Spleen (tissue), 11 donors: ENCODE measurements at regions not wholly inside any gene's neighbourhood (a gene's known extent, or its start where the extent isn't known, plus 50 kb on each side); places are given as distances from the start of the nearest gene placed in this dataset.
A peak's percentile ranks its signal among the peaks of the same experiment; 100 is the strongest.

ENCODE experiments used
- DNase-seq: peaks from one replicate; pipeline ENCODE4 v3.0.0-alpha.2; 2020
- H3K27ac ChIP-seq, 8 donors: fragments of 200-600 bp; sonication (generic) in 7 of 8; 1 replicate in 4 of 8; 2 replicates in 4 of 8; pipeline versions ENCODE4 v1.5.0 to v1.8.0; 2016 to 2021; ENCODE audit warnings: inconsistent platforms in 4 of 8, mild to moderate bottlenecking in 4 of 8, moderate library complexity in 1 of 8
- H3K27me3 ChIP-seq, 7 donors: fragments of 200-600 bp; sonication (generic) in 6 of 7; replicated peaks in 1 of 7; 1 replicate in 4 of 7; 2 replicates in 3 of 7; pipeline versions ENCODE4 v1.5.0 to v1.8.0; 2016 to 2021; ENCODE audit warnings: inconsistent platforms in 3 of 7, mild to moderate bottlenecking in 1 of 7
- H3K36me3 ChIP-seq, 6 donors: fragments of 200-600 bp; sonication (generic) in 5 of 6; 1 replicate in 4 of 6; 2 replicates in 2 of 6; pipeline versions ENCODE4 v1.5.0 to v1.8.0; 2016 to 2021; ENCODE audit warnings: inconsistent platforms in 2 of 6
- H3K4me1 ChIP-seq, 6 donors: fragments of 200-600 bp; sonication (generic) in 5 of 6; 1 replicate in 3 of 6; 2 replicates in 3 of 6; pipeline versions ENCODE4 v1.5.0 to v1.8.0; 2016 to 2021; ENCODE audit warnings: inconsistent platforms in 3 of 6
- H3K4me3 ChIP-seq, 8 donors: fragments of 200-600 bp; sonication (generic) in 7 of 8; 1 replicate in 4 of 8; 2 replicates in 4 of 8; pipeline versions ENCODE4 v1.5.0 to v1.8.0; 2016 to 2021; ENCODE audit warnings: inconsistent platforms in 4 of 8, mild to moderate bottlenecking in 4 of 8, moderate library complexity in 2 of 8
- H3K9me3 ChIP-seq, 8 donors: fragments of 200-600 bp; sonication (generic) in 7 of 8; 1 replicate in 4 of 8; 2 replicates in 4 of 8; pipeline versions ENCODE4 v1.5.0 to v1.8.0; 2016 to 2021; ENCODE audit warnings: inconsistent platforms in 4 of 8
- POLR2A ChIP-seq, 3 donors: fragments of 450-650 bp; IDR thresholded peaks; one replicate each; pipeline ENCODE4 v1.5.1; 2017; ENCODE audit warnings: antibody characterized with exemption in 3 of 3, mild to moderate bottlenecking in 1 of 3
- POLR2AphosphoS5 ChIP-seq, 3 donors: sonication (generic); formaldehyde crosslinking; IDR thresholded peaks; one replicate each; pipeline ENCODE4 v1.5.1; 2017; ENCODE audit warnings: antibody characterized with exemption in 3 of 3
- WGBS, 5 donors: extraction: QIAGEN DNeasy Blood & Tissue Kit in 3 of 5; methylation state at CpG; one replicate each; pipeline versions ENCODE4 v1.1.5 to v1.1.7; 2013 to 2018; 5-methylcytosine and 5-hydroxymethylcytosine counted together
- intact Hi-C: fragments of 100-400 bp; cut with DNase I; formaldehyde crosslinking; loops from one replicate; pipeline ENCODE4 v1.15.0; 2023; ENCODE audit warnings: low total_unique reads
- TF ChIP-seq, protein P1 (sequence below), 11 experiments: fragments of 200-600 bp in 7 of 11; fragments of 450-650 bp in 4 of 11; sonication (generic) in 4 of 11; IDR thresholded peaks in 8 of 11; conservative IDR thresholded peaks in 3 of 11; 1 replicate in 7 of 11; 2 replicates in 4 of 11; pipeline versions ENCODE4 v1.4.0 to v1.8.0; 2016 to 2021; ENCODE audit warnings: antibody characterized with exemption in 11 of 11, inconsistent platforms in 4 of 11, mild to moderate bottlenecking in 1 of 11
- donor health status: healthy with polysubstance abuse.
- donor health status: DM: no; HTN: no; CAD: no; lungs with moderate emphysema.
- donor health status: DM: no; HTN: no; CAD: no.
- donor health status: Bipolar disorder and iron deficiency.
- donor health status: healthy.
- donor health status: DM: no; HTN: no; CAD: no.
- donor health status: DM: yes; HTN: yes; CAD: no.

DNA sequence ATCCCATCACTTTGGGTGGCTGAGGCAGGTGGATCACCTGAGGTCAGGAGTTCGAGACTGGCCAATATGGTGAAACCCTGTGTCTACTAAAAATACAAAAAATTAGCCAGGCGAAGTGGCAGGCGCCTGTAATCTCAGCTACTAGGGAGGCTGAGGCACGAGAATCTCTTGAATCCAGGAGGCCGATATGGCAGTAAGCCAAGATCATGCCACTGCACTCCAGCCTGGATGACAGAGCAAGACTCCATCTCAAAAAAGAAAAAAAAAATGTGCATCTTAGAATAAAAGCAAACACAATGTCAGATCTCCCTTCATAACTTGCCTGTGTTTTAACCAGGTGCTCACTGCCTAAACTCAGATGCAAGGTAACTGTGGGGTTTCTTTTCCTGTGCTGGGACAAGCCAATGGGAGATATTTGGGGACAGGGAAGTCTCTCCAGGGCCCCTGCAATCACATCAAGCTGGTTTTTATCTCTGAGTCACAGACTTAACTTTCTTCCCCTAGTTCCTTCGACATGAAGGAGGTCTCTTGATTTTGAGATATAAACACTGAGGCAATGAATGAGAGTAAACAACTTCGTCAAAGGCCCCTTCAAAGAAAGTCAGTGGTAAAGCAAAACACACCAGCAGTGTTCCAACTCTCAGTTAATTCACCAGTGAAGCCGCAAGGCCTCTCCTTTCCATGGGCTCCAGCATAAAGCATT lies 99.1 kb downstream of the SNX18 start:
- Histone ChIP-seq H3K27ac (peak overlapping the region in 4 of 8 donors; percentile 63 to 72 (median 68)), H3K27me3 (no peaks in the 10 kb centered on the region), H3K4me1 (peaks cover 0 to 53% (median 20%) of the 10 kb centered on the region in 6 donors), H3K4me3 (no peak overlapping the region), H3K36me3 (no peaks in the 10 kb centered on the region), H3K9me3 (peaks cover 0 to 3% (median 0%) of the 10 kb centered on the region in 8 donors)
- no peak for DNase-seq
- no peak for TF ChIP-seq POLR2AphosphoS5 (IDR thresholded peaks at IDR 0.05)
- TF ChIP-seq POLR2A (IDR thresholded peaks at IDR 0.05) = no peak
- TF ChIP-seq, protein P1, sequence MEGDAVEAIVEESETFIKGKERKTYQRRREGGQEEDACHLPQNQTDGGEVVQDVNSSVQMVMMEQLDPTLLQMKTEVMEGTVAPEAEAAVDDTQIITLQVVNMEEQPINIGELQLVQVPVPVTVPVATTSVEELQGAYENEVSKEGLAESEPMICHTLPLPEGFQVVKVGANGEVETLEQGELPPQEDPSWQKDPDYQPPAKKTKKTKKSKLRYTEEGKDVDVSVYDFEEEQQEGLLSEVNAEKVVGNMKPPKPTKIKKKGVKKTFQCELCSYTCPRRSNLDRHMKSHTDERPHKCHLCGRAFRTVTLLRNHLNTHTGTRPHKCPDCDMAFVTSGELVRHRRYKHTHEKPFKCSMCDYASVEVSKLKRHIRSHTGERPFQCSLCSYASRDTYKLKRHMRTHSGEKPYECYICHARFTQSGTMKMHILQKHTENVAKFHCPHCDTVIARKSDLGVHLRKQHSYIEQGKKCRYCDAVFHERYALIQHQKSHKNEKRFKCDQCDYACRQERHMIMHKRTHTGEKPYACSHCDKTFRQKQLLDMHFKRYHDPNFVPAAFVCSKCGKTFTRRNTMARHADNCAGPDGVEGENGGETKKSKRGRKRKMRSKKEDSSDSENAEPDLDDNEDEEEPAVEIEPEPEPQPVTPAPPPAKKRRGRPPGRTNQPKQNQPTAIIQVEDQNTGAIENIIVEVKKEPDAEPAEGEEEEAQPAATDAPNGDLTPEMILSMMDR (IDR thresholded peaks at IDR 0.05 in 8 of 11, conservative IDR thresholded peaks at IDR 0.05 in 3 of 11) = no peak
- 77 to 88% (median 83%) methylated on average over 8 of the region's 8 CpGs for WGBS, 5 donors
- intact Hi-C loops = no loop called here

- DNase-seq = no peak
- H3K27ac ChIP-seq = peak overlapping the region in 6 of 8 donors; percentile 30 to 72 (median 63)
- TF ChIP-seq POLR2AphosphoS5 (IDR thresholded peaks at IDR 0.05) (peak in 1 of 3 donors; percentile 32), POLR2A (IDR thresholded peaks at IDR 0.05) (no peak)
- TF ChIP-seq, protein P1 (IDR thresholded peaks at IDR 0.05 in 8 of 11, conservative IDR thresholded peaks at IDR 0.05 in 3 of 11) = no peak
- intact Hi-C loops = no loop called here
- H3K9me3 ChIP-seq = peaks cover 0 to 3% (median 0%) of the 10 kb centered on the region in 8 donors
- peaks cover 3 to 60% (median 27%) of the 10 kb centered on the region in 6 donors for H3K4me1 ChIP-seq
- no peak overlapping the region for H3K4me3 ChIP-seq
- 34 to 59% (median 41%) methylated on average over 3 of the region's 3 CpGs for WGBS, 5 donors
- no peaks in the 10 kb centered on the region for H3K27me3 ChIP-seq
- H3K36me3 ChIP-seq = no peaks in the 10 kb centered on the region
These were observed 98.5 kb downstream of the SNX18 start for GRCh38 chr5:54616031-54616430.

- 89 to 98% (median 97%) methylated on average over 1 of the region's 1 CpG for WGBS, 5 donors
- H3K4me1 ChIP-seq = peaks cover 7 to 64% (median 31%) of the 10 kb centered on the region in 6 donors
- intact Hi-C loops = no loop called here
These were observed 97.8 kb downstream of the SNX18 start for GRCh38 chr5:54615381-54615780.

GRCh38 chr5:54612711-54613110 lies 95.2 kb downstream of the SNX18 start:
- Histone ChIP-seq H3K27ac (no peak overlapping the region), H3K4me1 (peaks cover 10 to 76% (median 36%) of the 10 kb centered on the region in 6 donors), H3K4me3 (no peak overlapping the region), H3K9me3 (peaks cover 0 to 5% (median 0%) of the 10 kb centered on the region in 8 donors), H3K27me3 (no peaks in the 10 kb centered on the region), H3K36me3 (no peaks in the 10 kb centered on the region)
- no peak for TF ChIP-seq POLR2A (IDR thresholded peaks at IDR 0.05)
- no peak for TF ChIP-seq POLR2AphosphoS5 (IDR thresholded peaks at IDR 0.05)
- TF ChIP-seq, protein P1 (IDR thresholded peaks at IDR 0.05 in 8 of 11, conservative IDR thresholded peaks at IDR 0.05 in 3 of 11) = no peak
- no peak for DNase-seq
- 94 to 97% (median 96%) methylated on average over 5 of the region's 5 CpGs for WGBS, 5 donors
- intact Hi-C loops = no loop called here

More at GRCh38 chr5:54615381-54615780, 97.8 kb downstream of the SNX18 start:
- H3K27me3 ChIP-seq = no peaks in the 10 kb centered on the region
- H3K36me3 ChIP-seq = no peaks in the 10 kb centered on the region
- TF ChIP-seq POLR2AphosphoS5 (IDR thresholded peaks at IDR 0.05) (no peak), POLR2A (IDR thresholded peaks at IDR 0.05) (no peak)
- TF ChIP-seq, protein P1 (IDR thresholded peaks at IDR 0.05 in 8 of 11, conservative IDR thresholded peaks at IDR 0.05 in 3 of 11) = no peak
- H3K4me3 ChIP-seq = no peak overlapping the region
- no peak for DNase-seq
- H3K9me3 ChIP-seq = peaks cover 0 to 3% (median 0%) of the 10 kb centered on the region in 8 donors
- H3K27ac ChIP-seq = peak overlapping the region in 5 of 8 donors; percentile 38 to 72 (median 63)
